Sigmoid colon (tissue), 3 donors: ENCODE measurements at regions not wholly inside any gene's neighbourhood (a gene's known extent, or its start where the extent isn't known, plus 50 kb on each side); places are given as distances from the start of the nearest gene placed in this dataset.

Experiments
- POLR2A ChIP-seq, 2 donors: fragments of 450-650 bp; IDR thresholded peaks; one replicate each; pipeline ENCODE4 v1.6.1; 2016; ENCODE audit warnings: antibody characterized with exemption in 2 of 2, mild to moderate bottlenecking in 2 of 2, moderate library complexity in 2 of 2
- TF ChIP-seq, protein P1 (sequence below), 4 experiments: fragments of 450-650 bp in 3 of 4; fragments of 200-600 bp in 1 of 4; IDR thresholded peaks; one replicate each; pipeline ENCODE4 v1.5.1; 2016 to 2019; ENCODE audit warnings: antibody characterized with exemption in 4 of 4, mild to moderate bottlenecking in 3 of 4, moderate library complexity in 2 of 4

DNA sequence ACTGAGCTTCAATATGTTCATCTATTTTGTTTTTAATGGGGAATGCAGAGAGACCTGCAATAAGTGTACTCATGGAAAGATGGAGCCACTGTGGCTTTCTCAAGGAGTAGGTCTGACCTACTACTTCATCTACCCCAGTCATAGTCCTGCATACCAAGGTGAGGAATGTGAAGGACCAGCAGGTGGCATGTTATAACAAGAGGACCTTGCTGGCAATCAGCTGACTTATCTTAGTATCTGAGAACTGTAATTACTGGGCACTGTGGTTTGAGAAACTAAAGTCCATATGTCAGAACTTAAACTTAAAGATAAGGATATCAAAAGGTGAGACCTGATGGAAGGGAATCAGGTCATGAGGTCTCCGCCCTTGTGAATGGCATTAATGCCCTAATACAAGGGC is 1104.2 kb downstream of the BCL11A start:
- no peak for TF ChIP-seq POLR2A (IDR thresholded peaks at IDR 0.05)
- TF ChIP-seq, protein P1, sequence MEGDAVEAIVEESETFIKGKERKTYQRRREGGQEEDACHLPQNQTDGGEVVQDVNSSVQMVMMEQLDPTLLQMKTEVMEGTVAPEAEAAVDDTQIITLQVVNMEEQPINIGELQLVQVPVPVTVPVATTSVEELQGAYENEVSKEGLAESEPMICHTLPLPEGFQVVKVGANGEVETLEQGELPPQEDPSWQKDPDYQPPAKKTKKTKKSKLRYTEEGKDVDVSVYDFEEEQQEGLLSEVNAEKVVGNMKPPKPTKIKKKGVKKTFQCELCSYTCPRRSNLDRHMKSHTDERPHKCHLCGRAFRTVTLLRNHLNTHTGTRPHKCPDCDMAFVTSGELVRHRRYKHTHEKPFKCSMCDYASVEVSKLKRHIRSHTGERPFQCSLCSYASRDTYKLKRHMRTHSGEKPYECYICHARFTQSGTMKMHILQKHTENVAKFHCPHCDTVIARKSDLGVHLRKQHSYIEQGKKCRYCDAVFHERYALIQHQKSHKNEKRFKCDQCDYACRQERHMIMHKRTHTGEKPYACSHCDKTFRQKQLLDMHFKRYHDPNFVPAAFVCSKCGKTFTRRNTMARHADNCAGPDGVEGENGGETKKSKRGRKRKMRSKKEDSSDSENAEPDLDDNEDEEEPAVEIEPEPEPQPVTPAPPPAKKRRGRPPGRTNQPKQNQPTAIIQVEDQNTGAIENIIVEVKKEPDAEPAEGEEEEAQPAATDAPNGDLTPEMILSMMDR (IDR thresholded peaks at IDR 0.05): no peak
